Thymus (tissue), 11 donors: ENCODE measurements at regions not wholly inside any gene's neighbourhood (a gene's known extent, or its start where the extent isn't known, plus 50 kb on each side); places are given as distances from the start of the nearest gene placed in this dataset.
A peak's percentile ranks its signal among the peaks of the same experiment; 100 is the strongest.

Source experiments
- DNase-seq, 9 donors: peaks; one replicate each; pipeline ENCODE4 v3.0.0-alpha.2; 2013; ENCODE audit warnings: low spot score in 9 of 9, low read depth in 6 of 9, missing footprints in 1 of 9
- H3K27ac ChIP-seq, 2 donors: one replicate each; pipeline ENCODE4 v1.5.1; 2013; ENCODE audit warnings: control low read depth in 1 of 2, low read depth in 1 of 2, low read length in 1 of 2, mild to moderate bottlenecking in 1 of 2, moderate library complexity in 1 of 2
- H3K27me3 ChIP-seq, 2 donors: one replicate each; pipeline ENCODE4 v1.5.1; 2013; ENCODE audit warnings: low read length in 1 of 2; ENCODE audit not compliant: control insufficient read depth in 2 of 2, insufficient read depth in 1 of 2
- H3K36me3 ChIP-seq, 2 donors: one replicate each; pipeline ENCODE4 v1.5.1; 2013; ENCODE audit warnings: low read length in 1 of 2, mild to moderate bottlenecking in 1 of 2, moderate library complexity in 1 of 2; ENCODE audit not compliant: control insufficient read depth in 2 of 2, insufficient read depth in 2 of 2
- H3K4me1 ChIP-seq, 2 donors: one replicate each; pipeline ENCODE4 v1.5.1; 2013; ENCODE audit warnings: low read length in 2 of 2; ENCODE audit not compliant: control insufficient read depth in 2 of 2, insufficient read depth in 2 of 2
- H3K4me3 ChIP-seq, 2 donors: one replicate each; pipeline ENCODE4 v1.5.1; 2013; ENCODE audit warnings: low read length in 2 of 2, control low read depth in 1 of 2, mild to moderate bottlenecking in 1 of 2
- H3K9me3 ChIP-seq, 2 donors: one replicate each; pipeline ENCODE4 v1.5.1; 2013; ENCODE audit warnings: low read length in 1 of 2, mild to moderate bottlenecking in 1 of 2; ENCODE audit not compliant: control insufficient read depth in 2 of 2, insufficient read depth in 1 of 2
- WGBS: extraction: QIAGEN DNeasy Blood & Tissue Kit; methylation state at CpG from one replicate; pipeline ENCODE4 v1.1.7; 2013; 5-methylcytosine and 5-hydroxymethylcytosine counted together
- donor health status: healthy.

- Histone ChIP-seq H3K4me3 (no peak overlapping the region), H3K27ac (peak overlapping the region; percentile 68 to 85)
Observed at GRCh38 chr1:234772345-234773147, 162.6 kb upstream of the IRF2BP2 start.

GRCh38 chr1:234771642-234772344 lies 161.8 kb upstream of the IRF2BP2 start:
- 34% methylated on average over 10 of the region's 10 CpGs for WGBS
- peak in 1 of 9 donors; percentile 23 for DNase-seq
- H3K36me3 ChIP-seq: no peaks in the 10 kb centered on the region
- peaks cover 0 to 22% of the 10 kb centered on the region in 2 donors for H3K9me3 ChIP-seq
- no peak overlapping the region for H3K4me3 ChIP-seq
- H3K27ac ChIP-seq: peak overlapping the region; percentile 68 to 85
- H3K27me3 ChIP-seq: peaks cover 0 to 5% of the 10 kb centered on the region in 2 donors
- peaks cover 29 to 72% of the 10 kb centered on the region in 2 donors for H3K4me1 ChIP-seq

More at GRCh38 chr1:234772345-234773147, 162.6 kb upstream of the IRF2BP2 start:
- no peaks in the 10 kb centered on the region for H3K36me3 ChIP-seq
- peaks cover 29 to 76% of the 10 kb centered on the region in 2 donors for H3K4me1 ChIP-seq
- DNase-seq: peak in 5 of 9 donors; percentile 59 to 85 (median 64)
- peaks cover 0 to 22% of the 10 kb centered on the region in 2 donors for H3K9me3 ChIP-seq
- 5% methylated on average over 22 of the region's 22 CpGs for WGBS
- H3K27me3 ChIP-seq: peaks cover 4 to 6% of the 10 kb centered on the region in 2 donors

- Histone ChIP-seq H3K4me1 (peaks cover 29 to 65% of the 10 kb centered on the region in 2 donors), H3K9me3 (peaks cover 0 to 18% of the 10 kb centered on the region in 2 donors), H3K27ac (peak overlapping the region; percentile 68 to 69), H3K36me3 (no peaks in the 10 kb centered on the region), H3K27me3 (no peaks in the 10 kb centered on the region), H3K4me3 (no peak overlapping the region)
- DNase-seq: no peak
- WGBS: 97% methylated on average over 9 of the region's 9 CpGs
Observed at GRCh38 chr1:234770924-234771540, 161.1 kb upstream of the IRF2BP2 start.

- no peaks in the 10 kb centered on the region for H3K27me3 ChIP-seq
- no peaks in the 10 kb centered on the region for H3K36me3 ChIP-seq
- H3K4me1 ChIP-seq: peaks cover 29 to 61% of the 10 kb centered on the region in 2 donors
- peak overlapping the region in 1 of 2 donors; percentile 26 for H3K27ac ChIP-seq
- WGBS: 88% methylated on average over 25 of the region's 25 CpGs
- H3K4me3 ChIP-seq: no peak overlapping the region
- peak in 1 of 9 donors; percentile 59 for DNase-seq
- peaks cover 0 to 10% of the 10 kb centered on the region in 2 donors for H3K9me3 ChIP-seq
Observed at GRCh38 chr1:234769986-234770795, 160.2 kb upstream of the IRF2BP2 start.

- peak overlapping the region; percentile 66 to 80 for H3K27ac ChIP-seq
- DNase-seq: no peak
- no peak overlapping the region for H3K4me3 ChIP-seq
- peaks cover 0 to 10% of the 10 kb centered on the region in 2 donors for H3K9me3 ChIP-seq
- WGBS: 94% methylated on average over 13 of the region's 13 CpGs
- H3K27me3 ChIP-seq: no peaks in the 10 kb centered on the region
- H3K36me3 ChIP-seq: no peaks in the 10 kb centered on the region
- H3K4me1 ChIP-seq: peaks cover 29 to 57% of the 10 kb centered on the region in 2 donors
Observed at GRCh38 chr1:234769284-234769985, 159.5 kb upstream of the IRF2BP2 start.

- H3K36me3 ChIP-seq: no peaks in the 10 kb centered on the region
- WGBS: 63% methylated on average over 16 of the region's 16 CpGs
- H3K4me3 ChIP-seq: no peak overlapping the region
- H3K27ac ChIP-seq: peak overlapping the region; percentile 66 to 90
- H3K9me3 ChIP-seq: peaks cover 0 to 4% of the 10 kb centered on the region in 2 donors
- peak in 7 of 9 donors; percentile 58 to 87 (median 62) for DNase-seq
- no peaks in the 10 kb centered on the region for H3K27me3 ChIP-seq
- peaks cover 34 to 64% of the 10 kb centered on the region in 2 donors for H3K4me1 ChIP-seq
Observed at GRCh38 chr1:234768569-234769283, 158.7 kb upstream of the IRF2BP2 start.

- Histone ChIP-seq H3K27me3 (no peaks in the 10 kb centered on the region), H3K27ac (peak overlapping the region; percentile 66 to 90), H3K4me3 (no peak overlapping the region), H3K36me3 (no peaks in the 10 kb centered on the region), H3K9me3 (no peaks in the 10 kb centered on the region), H3K4me1 (peaks cover 36 to 70% of the 10 kb centered on the region in 2 donors)
- no peak for DNase-seq
- WGBS: 80% methylated on average over 5 of the region's 5 CpGs
Observed at GRCh38 chr1:234768171-234768568, 158.2 kb upstream of the IRF2BP2 start.
